ENCODE measurements at regions not wholly inside any gene's neighbourhood (a gene's known extent, or its start where the extent isn't known, plus 50 kb on each side); places are given as distances from the start of the nearest gene placed in this dataset.
A peak's percentile ranks its signal among the peaks of the same experiment; 100 is the strongest.

DNA sequence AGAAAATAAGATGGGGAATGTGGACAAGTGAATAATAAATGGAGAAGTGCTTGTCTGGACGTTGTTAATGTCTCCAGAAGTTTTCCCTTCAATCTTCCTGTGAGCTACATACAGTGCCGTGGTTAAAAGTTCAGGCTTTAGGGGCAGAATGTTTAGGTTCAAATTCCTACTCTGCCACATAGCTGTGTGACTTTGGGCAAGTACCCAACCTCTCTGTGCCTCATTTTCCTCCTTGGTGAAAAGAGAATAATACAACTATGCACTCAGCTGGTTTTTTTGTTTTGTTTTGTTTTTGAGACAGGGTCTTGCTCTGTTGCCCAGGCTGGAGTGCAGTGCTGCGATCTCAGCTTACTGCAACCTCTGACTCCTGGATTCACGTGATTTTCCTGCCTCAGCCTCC, 143.5 kb downstream of the CHIC2 start:
- no peak for DNase-seq (ENCODE audit: low read depth in 3 of 3)

- no peak for DNase-seq (ENCODE audit: low read depth in 3 of 3)
These were observed 144.3 kb downstream of the CHIC2 start for GRCh38 chr4:53920116-53920515.

- no peak for DNase-seq (ENCODE audit: low read depth in 3 of 3)
These were observed 144.9 kb downstream of the CHIC2 start for GRCh38 chr4:53919535-53919934.

GRCh38 chr4:53917729-53918128, 146.7 kb downstream of the CHIC2 start:
- DNase-seq (ENCODE audit: low read depth in 3 of 3), result no peak

GRCh38 chr4:53916431-53916889, 147.9 kb downstream of the CHIC2 start:
- no peak for DNase-seq (ENCODE audit: low read depth in 3 of 3)

DNA sequence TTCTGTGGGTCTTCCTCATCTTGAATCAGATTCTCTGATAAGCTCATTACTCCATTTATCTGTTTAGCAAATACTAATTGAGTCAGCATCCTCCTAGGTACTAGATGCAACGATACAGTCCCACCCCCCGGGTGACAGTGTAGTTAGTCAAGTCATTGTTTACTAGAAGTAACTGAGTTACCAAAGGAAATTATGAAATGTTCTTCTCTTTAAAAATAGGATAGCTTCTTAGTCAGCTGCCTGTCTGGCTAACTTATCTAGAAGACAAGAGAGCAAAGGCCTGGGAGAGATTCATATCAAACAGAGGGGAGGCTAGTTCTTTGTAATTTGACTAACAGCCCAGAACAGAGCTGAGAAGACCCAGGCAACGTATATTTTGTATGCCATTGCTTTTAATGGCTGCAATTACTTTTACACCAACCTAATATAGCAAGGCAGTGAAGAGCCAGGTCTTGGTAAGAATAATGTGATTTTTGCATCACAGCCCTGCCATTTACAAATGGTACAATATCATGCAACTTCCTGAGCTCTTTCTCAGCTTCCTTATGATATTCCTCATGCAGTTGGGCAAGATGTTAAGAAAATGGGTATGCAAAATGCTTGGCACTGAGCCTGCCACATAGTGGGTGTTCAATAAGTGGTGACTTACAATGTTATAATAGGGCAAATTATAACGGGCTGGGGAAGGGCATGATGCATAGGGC, 149.9 kb downstream of the CHIC2 start:
- DNase-seq (ENCODE audit: low read depth in 3 of 3), result peak in 1 of 3 donors; percentile 29

- no peak for DNase-seq (ENCODE audit: low read depth in 3 of 3)
These were observed 150.6 kb downstream of the CHIC2 start for GRCh38 chr4:53913771-53914170.

GRCh38 chr4:53912766-53913497, 151.5 kb downstream of the CHIC2 start:
- no peak for DNase-seq (ENCODE audit: low read depth in 3 of 3)

DNA sequence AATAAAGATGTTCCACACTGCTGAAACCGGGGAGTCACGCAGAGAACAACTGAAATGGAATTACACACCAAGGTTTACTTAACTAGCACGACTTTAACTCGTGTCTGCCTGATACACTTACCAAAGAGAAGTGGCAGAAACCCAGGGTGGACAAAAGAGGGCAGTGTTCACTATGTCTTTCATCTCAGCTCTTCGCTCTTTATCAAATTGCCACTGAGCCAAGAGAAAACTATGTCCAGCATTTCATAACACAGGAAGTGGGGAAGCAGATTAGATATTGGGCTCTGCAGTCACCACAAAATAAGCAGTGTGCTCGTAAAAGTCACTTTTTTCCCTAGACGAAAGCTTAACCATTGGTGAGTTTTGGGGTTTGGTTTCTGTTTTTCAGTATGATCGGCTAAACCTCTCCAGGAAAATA, 155.7 kb downstream of the CHIC2 start:
- no peak for DNase-seq (ENCODE audit: low read depth in 3 of 3)

DNA sequence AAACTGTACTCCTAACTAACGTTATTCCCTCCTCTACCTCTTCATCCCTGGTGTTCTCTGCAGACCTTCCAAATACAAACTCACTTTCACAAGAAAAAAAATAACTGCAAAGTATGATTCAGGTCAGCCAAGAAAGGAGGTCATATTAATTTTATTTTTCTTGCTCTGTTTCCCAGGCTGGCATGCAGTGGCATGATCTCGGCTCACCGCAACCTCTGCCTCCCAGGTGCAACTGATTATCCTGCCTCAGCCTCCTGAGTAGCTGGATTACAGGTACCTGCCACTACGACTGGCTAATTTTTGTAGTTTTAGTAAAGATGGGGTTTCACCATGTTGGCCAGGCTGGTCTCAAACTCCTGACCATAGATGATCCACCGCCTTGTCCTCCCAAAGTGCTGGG, 156.6 kb downstream of the CHIC2 start:
- DNase-seq (ENCODE audit: low read depth in 3 of 3), result no peak

DNA sequence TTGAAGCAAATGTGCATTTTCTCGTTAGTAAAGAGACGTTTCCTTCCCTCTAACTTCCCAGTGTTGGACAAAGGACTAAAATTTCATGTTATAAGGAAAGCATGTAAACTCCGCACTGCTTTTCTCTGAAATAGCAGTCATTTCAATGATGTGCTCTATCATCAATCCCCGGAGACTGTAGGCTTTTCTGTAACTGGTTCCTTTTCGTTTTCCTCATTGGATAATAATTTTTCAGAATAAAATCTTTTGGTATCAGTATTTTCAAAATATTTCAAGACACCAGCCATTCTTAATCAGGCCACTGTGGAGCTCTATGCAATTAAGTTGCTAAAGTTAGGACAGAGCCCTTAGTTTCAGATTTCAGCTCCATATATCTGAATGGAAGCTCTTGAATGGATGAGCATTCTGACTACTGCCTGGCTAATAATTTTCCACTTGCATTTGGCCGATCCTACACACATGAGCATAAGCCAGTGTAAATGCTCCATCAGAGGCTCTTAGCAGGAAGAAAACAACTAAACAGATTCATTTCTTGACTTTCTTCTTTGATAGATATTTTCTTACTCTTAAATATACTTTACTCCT, 157.7 kb downstream of the CHIC2 start:
- DNase-seq (ENCODE audit: low read depth in 3 of 3), result no peak

GRCh38 chr4:53905941-53906377, 158.4 kb downstream of the CHIC2 start:
- DNase-seq (ENCODE audit: low read depth in 3 of 3), result no peak

DNA sequence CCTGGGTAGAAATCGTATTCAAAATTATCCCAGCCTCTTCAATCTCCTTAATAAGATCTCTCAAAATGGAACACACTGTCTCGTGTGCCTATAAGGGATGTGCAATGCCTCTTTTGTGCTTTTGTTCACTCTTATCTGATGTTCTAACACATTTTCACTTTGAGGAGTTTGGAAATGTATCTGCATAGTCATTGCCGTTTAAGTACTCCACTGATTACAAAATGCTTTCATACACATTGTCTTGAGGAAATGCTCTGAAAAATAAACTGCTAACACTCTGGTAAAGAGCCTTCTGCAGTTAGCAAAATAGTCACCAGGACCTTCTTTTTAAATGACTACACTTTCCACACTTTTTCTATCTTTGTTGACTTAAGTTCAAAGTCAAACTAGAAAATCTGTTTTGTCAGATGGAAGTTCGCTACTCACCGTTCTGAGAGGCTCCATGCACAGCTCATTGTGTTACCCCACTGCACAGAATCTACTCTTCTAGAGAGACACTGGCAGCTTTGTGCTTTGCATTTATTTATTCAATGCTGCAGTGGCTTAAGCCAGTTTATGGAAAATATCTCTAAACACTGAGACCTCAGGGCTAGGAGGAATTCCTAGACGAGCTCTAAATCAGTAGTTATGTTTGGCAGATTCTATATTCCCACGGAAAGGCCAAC, 159.0 kb downstream of the CHIC2 start:
- no peak for DNase-seq (ENCODE audit: low read depth in 3 of 3)

DNA sequence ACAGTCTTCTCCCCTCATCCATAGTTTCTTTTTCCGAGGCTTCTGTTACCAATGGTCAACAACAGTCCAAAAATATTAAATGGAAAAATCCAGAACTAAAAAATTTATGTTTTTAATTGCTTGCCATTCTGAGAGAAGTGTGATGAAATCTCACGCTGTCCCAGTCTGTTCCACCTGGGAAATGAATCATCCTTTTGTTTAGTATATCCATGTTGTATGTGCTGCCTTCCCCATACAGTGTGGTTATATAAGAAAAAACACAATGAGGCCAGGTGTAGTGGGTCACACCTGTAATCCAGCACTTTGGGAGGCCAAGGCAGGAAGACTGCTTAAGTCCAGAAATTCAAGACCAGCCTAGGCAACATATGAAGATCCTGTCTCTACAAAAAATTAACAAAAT, 161.6 kb downstream of the CHIC2 start:
- no peak for DNase-seq (ENCODE audit: low read depth in 3 of 3)

DNA sequence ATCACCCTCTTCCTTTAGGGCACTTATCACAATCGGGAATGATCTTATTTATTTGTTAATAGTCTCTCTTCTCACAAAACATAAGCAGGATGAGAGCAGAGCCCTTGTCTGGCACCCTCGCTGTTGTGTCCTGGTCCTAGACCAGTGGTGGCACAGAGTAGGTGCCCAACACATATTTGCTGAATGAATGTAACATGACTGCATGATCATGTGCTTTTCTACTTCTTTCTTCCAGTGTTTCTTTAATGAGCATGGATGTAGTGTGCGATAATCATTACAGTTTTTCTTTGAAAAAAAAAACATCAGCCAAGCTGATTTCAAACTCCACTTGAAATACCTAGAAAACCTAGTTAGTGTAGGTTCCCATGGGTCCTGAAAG, 164.1 kb downstream of the CHIC2 start:
- no peak for DNase-seq (ENCODE audit: low read depth in 3 of 3)

DNA sequence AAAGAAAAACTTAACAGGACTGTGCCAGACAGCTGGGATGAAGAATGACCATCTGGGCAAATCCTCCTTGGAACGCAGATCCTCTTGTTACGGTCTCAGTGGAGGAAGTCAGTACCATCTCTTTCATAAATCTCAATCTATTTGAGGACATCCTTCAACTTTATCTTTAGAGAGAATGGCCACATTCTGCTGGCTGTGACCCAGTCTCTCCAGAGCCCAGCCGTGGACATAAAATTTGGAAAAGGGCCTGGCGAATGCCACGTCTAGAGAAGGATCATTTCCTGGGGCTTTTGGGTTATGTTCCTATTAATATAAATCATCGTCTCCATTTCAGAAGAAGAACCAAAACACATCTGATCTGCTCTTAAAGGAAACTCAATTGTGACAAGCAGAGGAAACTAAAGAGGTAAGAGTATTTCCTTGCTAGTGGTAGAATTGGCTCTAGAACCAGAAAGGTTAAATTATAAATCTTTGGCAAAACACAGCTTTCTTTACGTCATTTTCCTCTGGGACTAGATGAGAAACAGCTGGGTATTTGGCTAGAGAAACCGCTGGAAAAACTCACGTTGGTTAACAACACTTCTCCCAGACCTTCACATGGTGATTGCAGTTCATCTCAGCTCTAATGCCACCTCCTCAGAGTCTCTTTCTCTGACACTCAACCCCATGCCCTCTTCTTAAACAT, 164.7 kb downstream of the CHIC2 start:
- no peak for DNase-seq (ENCODE audit: low read depth in 3 of 3)

DNA sequence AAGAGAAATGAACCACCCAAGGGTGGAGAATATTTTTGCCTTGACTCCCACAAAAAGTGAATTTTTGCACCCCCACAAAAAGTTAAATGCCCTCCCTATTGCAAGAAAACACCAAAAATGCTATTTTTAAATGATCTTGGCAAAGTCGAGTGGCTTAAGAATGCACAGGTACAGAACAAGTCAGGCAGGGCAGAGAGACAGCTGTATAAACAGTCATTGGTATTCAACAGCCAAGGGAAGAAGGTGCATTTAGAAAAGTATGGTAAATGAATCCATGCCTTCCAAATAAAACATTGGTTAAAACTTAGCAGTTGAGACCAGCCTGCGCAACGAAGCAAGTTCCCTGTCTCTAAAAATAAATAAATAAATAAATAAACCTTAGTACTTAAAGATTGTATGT, 169.3 kb downstream of the CHIC2 start:
- DNase-seq (ENCODE audit: low read depth in 3 of 3), result no peak

- DNase-seq (ENCODE audit: low read depth in 3 of 3), result no peak
These were observed 173.9 kb downstream of the CHIC2 start for GRCh38 chr4:53890461-53890860.

GRCh38 chr4:53889326-53890055, 174.9 kb downstream of the CHIC2 start:
- no peak for DNase-seq (ENCODE audit: low read depth in 3 of 3)

GRCh38 chr4:53886090-53886489, 178.3 kb downstream of the CHIC2 start:
- no peak for DNase-seq (ENCODE audit: low read depth in 3 of 3)

DNA sequence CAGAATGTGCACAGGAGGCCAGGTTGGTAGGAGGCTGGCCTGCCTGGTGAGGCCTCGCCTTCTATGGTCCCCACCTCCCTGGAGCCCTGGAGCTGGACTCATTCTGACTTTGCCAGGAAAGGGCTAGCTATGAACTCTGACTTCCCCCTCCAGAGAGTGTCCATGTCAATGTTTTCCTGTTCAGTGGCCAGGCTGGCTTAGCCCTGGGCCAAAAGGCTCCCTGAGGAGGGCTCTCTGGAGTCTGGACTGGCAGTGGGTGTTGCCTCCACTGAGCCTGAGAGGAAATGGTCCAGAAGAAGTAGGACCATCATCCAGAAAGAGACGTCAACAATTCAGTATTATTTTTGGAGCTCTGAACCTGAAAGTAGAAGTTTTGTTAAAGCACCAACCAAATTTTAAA, 178.7 kb downstream of the CHIC2 start:
- no peak for DNase-seq (ENCODE audit: low read depth in 3 of 3)

Measured in stimulated activated CD4-positive, alpha-beta T cell treated with anti-CD3 and anti-CD28 coated beads, TNF-alpha, amount 100 ng/mL, for 48 hours (primary cell).